ENCODE measurements at regions not wholly inside any gene's neighbourhood (a gene's known extent, or its start where the extent isn't known, plus 50 kb on each side); places are given as distances from the start of the nearest gene placed in this dataset.

- TF ChIP-seq CTCF (IDR thresholded peaks at IDR 0.05) (no peak), POLR2A (IDR thresholded peaks at IDR 0.05) (no peak)
Measured at GRCh38 chr20:22322513-22322912, 261.9 kb downstream of the FOXA2 start.
